Muscle of leg (tissue), 3 donors: ENCODE measurements at regions not wholly inside any gene's neighbourhood (a gene's known extent, or its start where the extent isn't known, plus 50 kb on each side); places are given as distances from the start of the nearest gene placed in this dataset.

Source experiments
- DNase-seq: peaks from one replicate; pipeline ENCODE4 v3.0.0; 2013
- H3K27ac ChIP-seq: one replicate; pipeline ENCODE4 v1.5.1; 2013; ENCODE audit warnings: mild to moderate bottlenecking, low read length, control low read depth
- H3K27me3 ChIP-seq: one replicate; pipeline ENCODE4 v1.6.1; 2013; ENCODE audit warnings: low read length; ENCODE audit not compliant: control insufficient read depth, insufficient read depth
- H3K36me3 ChIP-seq: one replicate; pipeline ENCODE4 v1.6.1; 2013; ENCODE audit warnings: low read length; ENCODE audit not compliant: control insufficient read depth, insufficient read depth
- H3K4me1 ChIP-seq: one replicate; pipeline ENCODE4 v1.6.1; 2013; ENCODE audit warnings: low read length; ENCODE audit not compliant: control insufficient read depth, insufficient read depth
- H3K4me3 ChIP-seq: one replicate; pipeline ENCODE4 v1.5.1; 2013; ENCODE audit warnings: low read length, control low read depth
- H3K9me3 ChIP-seq: replicated peaks from 2 replicates; pipeline ENCODE4 v1.6.1; 2013; ENCODE audit warnings: low read depth, low read length; ENCODE audit not compliant: control insufficient read depth
- WGBS: methylation state at CpG from one replicate; pipeline ENCODE4 v1.1.5; 2013; ENCODE audit warnings: missing lambda C conversion rate; ENCODE audit not compliant: insufficient coverage; 5-methylcytosine and 5-hydroxymethylcytosine counted together

- no peaks in the 10 kb centered on the region for H3K4me1 ChIP-seq
- no peaks in the 10 kb centered on the region for H3K27me3 ChIP-seq
- H3K27ac ChIP-seq = no peak overlapping the region
- WGBS = no CpG with 5 or more reads among the region's 1 CpG
- no peak for DNase-seq
- H3K4me3 ChIP-seq = no peak overlapping the region
- H3K9me3 ChIP-seq = no peaks in the 10 kb centered on the region
- H3K36me3 ChIP-seq = no peaks in the 10 kb centered on the region
These were observed 299.6 kb downstream of the ADGRG6 start for GRCh38 chr6:142601427-142601826.

- H3K36me3 ChIP-seq = no peaks in the 10 kb centered on the region
- H3K4me1 ChIP-seq = no peaks in the 10 kb centered on the region
- no peaks in the 10 kb centered on the region for H3K27me3 ChIP-seq
- no peaks in the 10 kb centered on the region for H3K9me3 ChIP-seq
- no peak for DNase-seq
- no CpG with 5 or more reads among the region's 3 CpGs for whole genome bisulfite sequencing
- no peak overlapping the region for H3K4me3 ChIP-seq
- no peak overlapping the region for H3K27ac ChIP-seq
These were observed 301.2 kb downstream of the ADGRG6 start for GRCh38 chr6:142602972-142603371.

DNA sequence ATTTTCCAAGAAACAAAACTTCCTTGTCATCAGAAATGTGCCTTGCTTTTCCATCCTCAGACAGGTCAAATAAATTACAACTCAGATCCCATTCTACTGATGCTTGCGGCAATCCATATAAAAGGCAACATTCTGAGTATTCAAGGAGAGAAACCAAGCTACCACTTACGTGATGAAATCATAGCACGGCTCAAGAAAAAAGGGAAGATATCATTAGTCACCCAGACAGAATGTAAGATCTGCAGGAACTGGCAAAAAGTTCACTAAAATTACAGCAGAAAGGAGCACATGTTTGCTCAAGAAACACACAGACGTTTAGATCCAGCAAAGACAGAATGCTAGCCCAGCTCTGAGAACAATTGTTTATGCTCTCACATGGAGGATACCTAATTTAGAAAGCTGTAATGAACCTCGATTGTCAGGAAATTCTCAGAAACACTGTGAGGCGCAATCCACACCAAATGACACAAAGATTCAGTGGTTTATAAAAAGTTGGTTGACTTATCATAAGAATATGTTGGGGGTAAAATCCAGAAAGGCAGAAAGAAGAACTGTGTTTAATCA is 304.2 kb downstream of the ADGRG6 start:
- WGBS = 56% methylated on average over 3 of the region's 6 CpGs
- H3K4me1 ChIP-seq = no peaks in the 10 kb centered on the region

DNA sequence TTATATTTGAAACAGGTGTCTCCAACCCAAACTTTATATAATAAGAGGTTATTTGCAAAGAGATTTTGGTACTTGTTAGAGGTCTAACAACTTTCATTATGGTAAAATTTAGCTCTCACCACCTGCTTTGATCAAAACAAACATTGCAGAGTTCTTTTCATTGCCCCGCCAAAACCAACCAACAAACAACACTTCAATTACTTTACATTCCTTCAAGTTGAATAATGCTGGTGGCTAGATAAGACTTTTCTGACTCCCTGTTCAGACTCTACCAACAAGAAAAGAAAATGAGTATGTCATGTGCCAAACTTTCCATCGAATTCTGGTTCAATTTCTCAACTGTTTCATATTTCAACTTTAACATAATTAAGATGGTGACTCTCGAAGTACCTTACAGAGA is 311.1 kb downstream of the ADGRG6 start:
- DNase-seq = no peak
- Histone ChIP-seq H3K36me3 (no peaks in the 10 kb centered on the region), H3K27ac (no peak overlapping the region), H3K4me1 (no peaks in the 10 kb centered on the region), H3K9me3 (no peaks in the 10 kb centered on the region), H3K27me3 (no peaks in the 10 kb centered on the region), H3K4me3 (no peak overlapping the region)
- no CpG with 5 or more reads among the region's 3 CpGs for WGBS

More for the DNA sequence above, 304.2 kb downstream of the ADGRG6 start:
- no peak for DNase-seq
- Histone ChIP-seq H3K27ac (no peak overlapping the region), H3K27me3 (no peaks in the 10 kb centered on the region), H3K4me3 (no peak overlapping the region), H3K9me3 (no peaks in the 10 kb centered on the region), H3K36me3 (no peaks in the 10 kb centered on the region)

DNA sequence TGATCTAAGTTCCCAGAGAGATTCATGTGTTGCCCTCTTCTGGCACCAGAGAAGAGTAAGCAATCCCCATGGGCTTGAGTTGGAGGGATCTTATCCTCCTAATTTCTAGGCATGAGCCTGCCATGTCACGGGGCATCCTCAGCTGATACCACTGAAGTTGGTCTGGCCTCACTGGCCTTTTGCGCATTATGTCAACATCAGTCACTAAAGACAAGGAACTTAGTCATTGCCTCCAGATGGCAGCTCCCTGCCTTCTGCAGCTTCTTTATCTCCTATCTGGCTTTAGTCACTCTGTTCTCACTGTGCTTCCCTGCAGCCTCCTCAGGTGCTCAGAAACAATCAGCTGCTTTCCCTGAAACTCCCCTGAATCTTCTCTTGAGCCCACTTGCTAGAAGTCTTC is 312.2 kb downstream of the ADGRG6 start:
- H3K9me3 ChIP-seq = no peaks in the 10 kb centered on the region
- H3K36me3 ChIP-seq = no peaks in the 10 kb centered on the region
- DNase-seq = no peak
- H3K27me3 ChIP-seq = no peaks in the 10 kb centered on the region
- no peak overlapping the region for H3K27ac ChIP-seq
- no peak overlapping the region for H3K4me3 ChIP-seq
- WGBS = 95% methylated on average over 2 of the region's 2 CpGs
- H3K4me1 ChIP-seq = no peaks in the 10 kb centered on the region

- Histone ChIP-seq H3K4me1 (no peaks in the 10 kb centered on the region), H3K4me3 (no peak overlapping the region), H3K27ac (no peak overlapping the region), H3K36me3 (no peaks in the 10 kb centered on the region), H3K9me3 (no peaks in the 10 kb centered on the region), H3K27me3 (no peaks in the 10 kb centered on the region)
- DNase-seq = no peak
- no CpG with 5 or more reads among the region's 3 CpGs for WGBS
These were observed 315.4 kb downstream of the ADGRG6 start for GRCh38 chr6:142617158-142617557.

GRCh38 chr6:142621822-142622221 is 320.0 kb downstream of the ADGRG6 start:
- no peak for DNase-seq
- Histone ChIP-seq H3K9me3 (no peaks in the 10 kb centered on the region), H3K36me3 (no peaks in the 10 kb centered on the region), H3K27me3 (no peaks in the 10 kb centered on the region), H3K4me1 (no peaks in the 10 kb centered on the region), H3K27ac (no peak overlapping the region), H3K4me3 (no peak overlapping the region)
- WGBS = no CpG with 5 or more reads among the region's 2 CpGs

- no peaks in the 10 kb centered on the region for H3K27me3 ChIP-seq
- H3K27ac ChIP-seq = no peak overlapping the region
- DNase-seq = no peak
- no peak overlapping the region for H3K4me3 ChIP-seq
- H3K36me3 ChIP-seq = no peaks in the 10 kb centered on the region
- H3K9me3 ChIP-seq = no peaks in the 10 kb centered on the region
- no CpG with 5 or more reads among the region's 2 CpGs for WGBS
- H3K4me1 ChIP-seq = no peaks in the 10 kb centered on the region
These were observed 319.8 kb downstream of the HIVEP2 start for GRCh38 chr6:142624978-142625715.

GRCh38 chr6:142627474-142627873 is 317.5 kb downstream of the HIVEP2 start:
- Histone ChIP-seq H3K36me3 (no peaks in the 10 kb centered on the region), H3K27me3 (no peaks in the 10 kb centered on the region), H3K27ac (no peak overlapping the region), H3K9me3 (no peaks in the 10 kb centered on the region), H3K4me3 (no peak overlapping the region), H3K4me1 (no peaks in the 10 kb centered on the region)
- DNase-seq = no peak
- 80% methylated on average over 1 of the region's 3 CpGs for WGBS

DNA sequence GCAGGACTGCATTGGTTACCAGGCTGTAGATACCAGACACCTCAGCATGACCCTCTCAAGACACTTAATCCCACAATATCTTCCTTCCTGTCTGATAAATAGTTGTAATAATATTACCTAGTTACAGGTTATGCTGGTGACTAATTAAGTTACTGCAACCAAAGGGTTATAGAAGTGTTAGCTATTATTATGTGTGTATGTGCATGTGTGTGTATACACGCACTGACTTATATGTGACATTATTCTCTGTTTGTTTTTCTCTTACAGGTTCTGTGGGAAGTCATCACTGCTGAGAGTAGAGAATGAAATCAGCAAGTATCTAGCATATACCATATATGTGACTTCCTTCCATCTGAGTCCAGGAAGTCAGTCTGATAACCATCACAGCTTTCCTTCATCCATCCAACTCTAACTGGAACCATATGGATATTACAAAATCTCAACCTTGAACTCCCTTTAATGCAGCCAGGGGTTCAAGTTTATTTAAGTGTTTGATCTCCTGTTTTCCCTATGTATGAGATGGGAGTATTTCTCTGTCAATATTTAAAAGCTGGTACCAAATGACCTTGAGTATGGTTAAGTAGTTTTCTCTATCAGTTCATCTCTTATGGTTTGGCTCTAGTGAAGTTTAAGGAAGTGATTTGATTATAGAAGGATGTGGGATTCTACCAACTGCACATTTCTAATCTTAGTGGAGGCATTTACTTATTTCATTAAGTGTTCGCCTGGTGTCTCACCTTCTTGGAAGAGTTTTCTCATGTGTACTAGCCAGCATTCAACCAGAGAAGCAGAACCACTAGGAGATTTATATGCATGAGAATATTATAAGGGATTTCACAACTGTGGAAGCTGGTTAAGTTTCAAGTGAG is 313.2 kb downstream of the HIVEP2 start:
- no peaks in the 10 kb centered on the region for H3K9me3 ChIP-seq
- no peak overlapping the region for H3K4me3 ChIP-seq
- no CpG with 5 or more reads among the region's 2 CpGs for WGBS
- H3K27ac ChIP-seq = no peak overlapping the region
- no peaks in the 10 kb centered on the region for H3K4me1 ChIP-seq
- DNase-seq = no peak
- H3K36me3 ChIP-seq = no peaks in the 10 kb centered on the region
- H3K27me3 ChIP-seq = no peaks in the 10 kb centered on the region
